ENCODE measurements at regions not wholly inside any gene's neighbourhood (a gene's known extent, or its start where the extent isn't known, plus 50 kb on each side); places are given as distances from the start of the nearest gene placed in this dataset.

DNA sequence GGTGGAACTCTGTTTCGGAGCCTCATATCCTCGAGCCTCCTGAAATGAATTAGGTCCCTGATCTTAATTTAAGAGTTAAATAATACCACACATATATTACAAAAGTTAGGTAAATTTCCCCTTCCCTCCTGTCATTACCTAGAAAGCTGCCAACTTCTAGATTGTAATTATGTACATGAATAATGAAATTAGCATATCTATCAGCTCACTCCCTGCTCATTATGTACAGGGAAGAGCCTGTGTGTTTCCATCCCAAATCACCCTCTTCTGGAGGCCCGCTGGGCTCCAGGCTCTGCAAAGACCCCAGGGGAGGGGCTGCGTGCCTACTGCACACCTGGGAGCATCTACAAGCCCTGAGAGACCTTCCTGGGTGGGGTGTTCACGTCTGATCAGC, 384.1 kb downstream of the MN1 start:
- Histone ChIP-seq H3K27me3 (ENCODE audit: low read depth) (peaks cover 57% of the 10 kb centered on the region), H3K4me1 (peaks cover 23% of the 10 kb centered on the region), H3K9me3 (replicated peaks) (no peaks in the 10 kb centered on the region), H3K27ac (replicated peaks) (no peak overlapping the region), H3K4me3 (no peak overlapping the region), H3K36me3 (no peaks in the 10 kb centered on the region)
- intact Hi-C loops (cut with micrococcal nuclease) = no loop called here
- no peak for TF ChIP-seq CTCF (IDR thresholded peaks at IDR 0.05; ENCODE audit: borderline replicate concordance)
- no peak for DNase-seq

DNA sequence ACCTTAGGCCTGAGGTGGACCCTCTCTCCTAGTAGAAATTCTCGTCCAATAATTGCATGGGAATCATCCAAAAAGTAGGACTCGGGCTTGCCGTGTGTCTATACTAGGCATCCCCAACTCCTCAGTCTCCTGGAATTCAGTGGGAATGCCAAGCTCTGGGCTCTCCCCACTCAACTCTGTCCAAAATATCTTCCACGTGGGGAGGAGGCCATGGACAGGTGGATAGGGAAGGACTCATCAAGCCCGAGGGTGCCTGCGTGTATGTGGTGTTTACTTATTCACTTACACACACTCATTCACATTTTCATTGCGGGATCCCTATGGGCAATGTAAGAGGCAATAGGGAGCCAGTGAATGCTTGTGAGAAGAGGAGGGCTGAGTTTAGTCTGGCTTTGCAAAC, 383.3 kb downstream of the MN1 start:
- no peaks in the 10 kb centered on the region for H3K36me3 ChIP-seq
- TF ChIP-seq CTCF (IDR thresholded peaks at IDR 0.05; ENCODE audit: borderline replicate concordance) = no peak
- H3K27ac ChIP-seq (replicated peaks) = no peak overlapping the region
- H3K9me3 ChIP-seq (replicated peaks) = no peaks in the 10 kb centered on the region
- peaks cover 49% of the 10 kb centered on the region for H3K27me3 ChIP-seq (ENCODE audit: low read depth)
- H3K4me3 ChIP-seq = no peak overlapping the region
- DNase-seq = no peak
- H3K4me1 ChIP-seq = peaks cover 23% of the 10 kb centered on the region
- intact Hi-C loops (cut with micrococcal nuclease) = no loop called here

DNA sequence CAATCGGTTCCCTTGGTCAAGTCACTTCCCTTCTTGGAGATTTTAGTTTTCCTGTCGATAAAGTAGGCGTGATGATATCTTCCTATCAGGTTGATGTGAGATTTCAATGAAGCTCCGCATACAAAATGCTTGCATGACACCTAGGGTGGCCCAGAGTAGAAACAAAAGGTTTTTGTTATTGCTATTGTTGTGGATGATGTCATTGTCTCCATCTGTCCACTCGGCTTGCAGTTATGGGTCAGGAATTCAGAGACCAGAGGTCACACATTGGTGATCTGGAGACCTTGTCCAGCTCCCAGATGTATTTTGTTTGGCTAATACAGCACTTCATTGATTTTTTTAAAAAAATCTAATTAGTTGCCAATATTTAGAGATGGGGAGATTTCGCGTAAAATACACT, 382.1 kb downstream of the MN1 start:
- TF ChIP-seq CTCF (IDR thresholded peaks at IDR 0.05; ENCODE audit: borderline replicate concordance) = no peak
- H3K4me1 ChIP-seq = peaks cover 23% of the 10 kb centered on the region
- intact Hi-C loops (cut with micrococcal nuclease) = no loop called here
- peaks cover 36% of the 10 kb centered on the region for H3K27me3 ChIP-seq (ENCODE audit: low read depth)
- no peak overlapping the region for H3K27ac ChIP-seq (replicated peaks)
- DNase-seq = no peak
- peaks cover 3% of the 10 kb centered on the region for H3K9me3 ChIP-seq (replicated peaks)
- no peaks in the 10 kb centered on the region for H3K36me3 ChIP-seq
- no peak overlapping the region for H3K4me3 ChIP-seq

DNA sequence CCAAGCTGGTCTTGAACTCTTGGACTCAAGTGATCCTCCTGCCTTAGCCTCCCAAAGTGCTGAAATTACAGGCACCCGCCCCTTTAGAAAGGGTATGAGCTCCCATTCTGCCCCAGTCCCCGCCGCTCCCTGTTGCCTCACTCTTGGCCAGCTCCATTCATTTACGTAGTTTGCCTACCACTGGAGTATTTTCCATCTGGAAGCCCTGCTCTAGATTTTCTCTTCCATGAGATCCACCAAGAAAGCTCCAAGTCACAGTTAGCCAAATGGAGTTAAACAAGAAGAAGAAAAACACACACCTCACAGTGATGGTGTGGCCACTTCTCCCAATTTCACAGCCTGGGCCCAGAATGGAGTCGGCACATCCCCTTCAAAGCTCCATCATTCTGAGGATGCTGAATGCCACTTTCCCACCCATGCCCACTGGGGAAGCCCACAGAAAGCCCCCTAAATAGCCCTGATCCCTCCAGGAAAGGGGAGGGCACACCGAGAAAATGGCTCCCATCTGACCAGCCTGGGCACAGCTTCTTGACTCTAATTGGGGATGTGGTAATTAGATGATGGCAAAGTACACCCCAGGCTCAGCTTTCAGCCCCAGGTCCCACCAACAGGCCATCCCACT, 381.2 kb downstream of the MN1 start:
- DNase-seq = peak; percentile 37
- TF ChIP-seq CTCF (IDR thresholded peaks at IDR 0.05; ENCODE audit: borderline replicate concordance) = no peak
- intact Hi-C loops (cut with micrococcal nuclease) = no loop called here

DNA sequence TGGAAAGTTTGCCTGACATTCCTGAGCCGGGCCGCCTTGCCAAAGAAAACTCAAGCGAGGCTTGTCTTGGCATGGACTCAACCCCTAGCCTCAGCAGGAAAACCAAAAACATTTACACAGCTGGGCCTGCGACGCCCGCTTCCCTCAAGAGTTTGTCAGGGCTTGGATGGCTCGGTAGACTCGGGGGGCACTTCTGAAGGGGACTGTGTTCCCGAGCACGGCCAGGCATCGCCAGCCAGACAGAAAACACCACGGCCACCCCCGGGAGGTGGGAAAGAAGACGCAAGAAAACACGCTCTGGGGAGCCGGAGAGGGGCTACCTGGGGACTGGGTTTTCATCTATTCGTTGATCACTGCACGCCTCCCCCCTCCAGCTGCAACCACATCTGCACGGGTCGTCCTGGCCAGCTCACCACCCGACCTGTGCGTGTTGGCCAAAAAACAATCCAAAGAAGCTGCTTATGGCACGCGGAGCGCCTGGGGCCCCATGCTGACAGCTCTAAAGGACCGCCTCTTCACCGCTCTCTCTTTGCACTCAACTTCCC, 380.7 kb downstream of the MN1 start:
- Histone ChIP-seq H3K27me3 (ENCODE audit: low read depth) (peaks cover 23% of the 10 kb centered on the region), H3K27ac (replicated peaks) (peak overlapping the region; percentile 82), H3K4me3 (peak overlapping the region; percentile 20), H3K36me3 (no peaks in the 10 kb centered on the region), H3K9me3 (replicated peaks) (peaks cover 9% of the 10 kb centered on the region), H3K4me1 (peaks cover 23% of the 10 kb centered on the region)
- no peak for TF ChIP-seq CTCF (IDR thresholded peaks at IDR 0.05; ENCODE audit: borderline replicate concordance)
- DNase-seq = peak; percentile 84
- intact Hi-C loops (cut with micrococcal nuclease) = no loop called here

More for the DNA sequence above, 381.2 kb downstream of the MN1 start:
- Histone ChIP-seq H3K4me1 (peaks cover 23% of the 10 kb centered on the region), H3K27me3 (ENCODE audit: low read depth) (peaks cover 28% of the 10 kb centered on the region), H3K9me3 (replicated peaks) (peaks cover 9% of the 10 kb centered on the region), H3K4me3 (no peak overlapping the region), H3K27ac (replicated peaks) (peak overlapping the region; percentile 82), H3K36me3 (no peaks in the 10 kb centered on the region)

Measured in left ventricle myocardium inferior (tissue), 1 donor.